ENCODE measurements at regions not wholly inside any gene's neighbourhood (a gene's known extent, or its start where the extent isn't known, plus 50 kb on each side); places are given as distances from the start of the nearest gene placed in this dataset.

- DNase-seq (ENCODE audit: low read depth, low spot score), result no peak
- CTCF ChIA-PET, result no interaction called here
- POLR2A ChIA-PET, result interaction anchor here (1.2 kb wide), 1 partner anchor 204 kb away, joined by 4 read pairs; the partner anchor contains the start of gene NFKBIZ
- no peak overlapping the region for H3K4me3 ChIP-seq (ENCODE audit: low read depth, low read length)
- no peak for TF ChIP-seq CTCF (IDR thresholded peaks at IDR 0.05; ENCODE audit: insufficient read depth, low read length, missing control alignments)
These were observed 204.2 kb downstream of the NFKBIZ start for GRCh38 chr3:102053375-102053989.

GRCh38 chr3:102054543-102055080, 205.3 kb downstream of the NFKBIZ start:
- ChIA-PET POLR2A (interaction anchor here (1.2 kb wide), 1 partner anchor 205 kb away, joined by 4 read pairs; the partner anchor contains the start of gene NFKBIZ), CTCF (interaction anchor here (1.5 kb wide), 1 partner anchor 175 kb away, joined by 5 read pairs; no protein-coding TSS in a partner anchor)
- no peak overlapping the region for H3K4me3 ChIP-seq (ENCODE audit: low read depth, low read length)
- no peak for DNase-seq (ENCODE audit: low read depth, low spot score)
- no peak for TF ChIP-seq CTCF (IDR thresholded peaks at IDR 0.05; ENCODE audit: insufficient read depth, low read length, missing control alignments)

GRCh38 chr3:102057781-102058421, 208.6 kb downstream of the NFKBIZ start:
- no peak overlapping the region for H3K4me3 ChIP-seq (ENCODE audit: low read depth, low read length)
- TF ChIP-seq CTCF (IDR thresholded peaks at IDR 0.05; ENCODE audit: insufficient read depth, low read length, missing control alignments), result no peak
- POLR2A ChIA-PET, result no interaction called here
- CTCF ChIA-PET, result no interaction called here
- no peak for DNase-seq (ENCODE audit: low read depth, low spot score)

GRCh38 chr3:102059145-102059943, 210.0 kb downstream of the NFKBIZ start:
- DNase-seq (ENCODE audit: low read depth, low spot score), result no peak
- H3K4me3 ChIP-seq (ENCODE audit: low read depth, low read length), result no peak overlapping the region
- POLR2A ChIA-PET, result no interaction called here
- CTCF ChIA-PET, result interaction anchor here (1.1 to 1.4 kb wide), 2 partner anchors 19 to 24 kb away, joined by 4 read pairs; no protein-coding TSS in a partner anchor
- TF ChIP-seq CTCF (IDR thresholded peaks at IDR 0.05; ENCODE audit: insufficient read depth, low read length, missing control alignments), result no peak

GRCh38 chr3:102060814-102061213, 211.5 kb downstream of the NFKBIZ start:
- no peak for DNase-seq (ENCODE audit: low read depth, low spot score)
- POLR2A ChIA-PET, result no interaction called here
- CTCF ChIA-PET, result interaction anchor here (0.6 to 1.4 kb wide), 3 partner anchors 18 to 167 kb away, joined by 3 to 5 read pairs (median 4); no protein-coding TSS in a partner anchor
- H3K4me3 ChIP-seq (ENCODE audit: low read depth, low read length), result no peak overlapping the region
- TF ChIP-seq CTCF (IDR thresholded peaks at IDR 0.05; ENCODE audit: insufficient read depth, low read length, missing control alignments), result no peak

Measured in AG04449 (cell line).